ENCODE measurements at regions not wholly inside any gene's neighbourhood (a gene's known extent, or its start where the extent isn't known, plus 50 kb on each side); places are given as distances from the start of the nearest gene placed in this dataset.

DNA sequence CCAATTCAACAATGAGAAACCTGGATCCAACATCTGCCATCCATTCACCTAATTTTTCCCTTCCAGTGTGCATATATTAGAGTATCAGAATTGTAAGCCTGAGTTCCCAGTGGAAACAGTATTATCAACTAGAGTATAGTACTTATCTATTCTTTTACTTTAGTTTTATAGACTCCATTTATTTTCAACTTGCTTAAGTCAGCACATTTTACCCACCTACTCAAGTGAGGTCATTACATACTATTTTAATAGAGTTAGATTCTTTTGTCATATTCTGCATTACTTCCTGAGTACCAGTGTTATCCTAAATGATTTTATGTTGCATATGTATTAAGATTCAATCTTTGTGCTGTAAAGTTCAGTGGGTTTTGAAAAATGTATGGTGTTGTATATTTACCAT lies 1393.3 kb downstream of the MAT2B start:
- DNase-seq: no peak
- Histone ChIP-seq H3K27me3 (no peaks in the 10 kb centered on the region), H3K4me1 (no peaks in the 10 kb centered on the region), H3K36me3 (no peaks in the 10 kb centered on the region), H3K9me3 (no peaks in the 10 kb centered on the region), H3K27ac (no peak overlapping the region), H3K4me3 (no peak overlapping the region)
- in situ Hi-C loops (cut with MboI; ENCODE audit: low pct_ligation_motif_present in 1 of 4, low pct_unique_long_range_greater_than_20kb in 1 of 4, low sequenced_read_pairs in 3 of 4) (no loop called here), intact Hi-C loops (cut with DNase I; ENCODE audit: low total_unique reads) (no loop called here)
- TF ChIP-seq, protein P1, sequence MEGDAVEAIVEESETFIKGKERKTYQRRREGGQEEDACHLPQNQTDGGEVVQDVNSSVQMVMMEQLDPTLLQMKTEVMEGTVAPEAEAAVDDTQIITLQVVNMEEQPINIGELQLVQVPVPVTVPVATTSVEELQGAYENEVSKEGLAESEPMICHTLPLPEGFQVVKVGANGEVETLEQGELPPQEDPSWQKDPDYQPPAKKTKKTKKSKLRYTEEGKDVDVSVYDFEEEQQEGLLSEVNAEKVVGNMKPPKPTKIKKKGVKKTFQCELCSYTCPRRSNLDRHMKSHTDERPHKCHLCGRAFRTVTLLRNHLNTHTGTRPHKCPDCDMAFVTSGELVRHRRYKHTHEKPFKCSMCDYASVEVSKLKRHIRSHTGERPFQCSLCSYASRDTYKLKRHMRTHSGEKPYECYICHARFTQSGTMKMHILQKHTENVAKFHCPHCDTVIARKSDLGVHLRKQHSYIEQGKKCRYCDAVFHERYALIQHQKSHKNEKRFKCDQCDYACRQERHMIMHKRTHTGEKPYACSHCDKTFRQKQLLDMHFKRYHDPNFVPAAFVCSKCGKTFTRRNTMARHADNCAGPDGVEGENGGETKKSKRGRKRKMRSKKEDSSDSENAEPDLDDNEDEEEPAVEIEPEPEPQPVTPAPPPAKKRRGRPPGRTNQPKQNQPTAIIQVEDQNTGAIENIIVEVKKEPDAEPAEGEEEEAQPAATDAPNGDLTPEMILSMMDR (IDR thresholded peaks at IDR 0.05): no peak
- no peak for TF ChIP-seq POLR2AphosphoS5 (IDR thresholded peaks at IDR 0.05)
- no peak for TF ChIP-seq POLR2A (IDR thresholded peaks at IDR 0.05)
- no peak for TF ChIP-seq EP300 (IDR thresholded peaks at IDR 0.05; ENCODE audit: low read depth)

DNA sequence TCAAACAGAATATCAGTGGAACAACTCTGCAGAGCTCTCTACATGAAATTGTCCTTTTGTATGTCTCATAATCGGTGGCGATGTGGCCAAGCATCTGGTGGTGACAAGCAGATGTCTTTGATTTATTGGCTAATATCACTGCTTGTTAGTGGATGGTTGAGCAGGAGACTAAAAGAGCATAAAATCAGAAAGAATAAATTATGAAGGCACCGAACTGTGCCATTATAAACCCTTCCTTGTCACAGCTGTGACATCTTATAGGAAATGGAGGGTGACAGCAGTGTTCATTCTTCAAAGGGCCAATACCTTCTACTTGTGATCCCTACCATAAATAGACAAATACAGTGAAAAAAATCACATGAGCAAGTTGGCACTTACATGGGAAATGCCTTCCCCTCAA lies 1404.3 kb downstream of the MAT2B start:
- H3K27ac ChIP-seq: no peak overlapping the region
- intact Hi-C loops (cut with DNase I; ENCODE audit: low total_unique reads): no loop called here
- no peaks in the 10 kb centered on the region for H3K9me3 ChIP-seq
- WGBS, 2 donors (ENCODE audit: low coverage in 1 of 2): 78 to 80% methylated on average over 3 of the region's 3 CpGs
- TF ChIP-seq POLR2A (IDR thresholded peaks at IDR 0.05) (no peak), POLR2AphosphoS5 (IDR thresholded peaks at IDR 0.05) (no peak), EP300 (IDR thresholded peaks at IDR 0.05; ENCODE audit: low read depth) (no peak)
- TF ChIP-seq, protein P1 (IDR thresholded peaks at IDR 0.05): no peak
- no peaks in the 10 kb centered on the region for H3K36me3 ChIP-seq
- no peaks in the 10 kb centered on the region for H3K27me3 ChIP-seq
- in situ Hi-C loops (cut with MboI; ENCODE audit: low pct_ligation_motif_present in 1 of 4, low pct_unique_long_range_greater_than_20kb in 1 of 4, low sequenced_read_pairs in 3 of 4): no loop called here
- H3K4me1 ChIP-seq: no peaks in the 10 kb centered on the region
- no peak for DNase-seq
- no peak overlapping the region for H3K4me3 ChIP-seq

DNA sequence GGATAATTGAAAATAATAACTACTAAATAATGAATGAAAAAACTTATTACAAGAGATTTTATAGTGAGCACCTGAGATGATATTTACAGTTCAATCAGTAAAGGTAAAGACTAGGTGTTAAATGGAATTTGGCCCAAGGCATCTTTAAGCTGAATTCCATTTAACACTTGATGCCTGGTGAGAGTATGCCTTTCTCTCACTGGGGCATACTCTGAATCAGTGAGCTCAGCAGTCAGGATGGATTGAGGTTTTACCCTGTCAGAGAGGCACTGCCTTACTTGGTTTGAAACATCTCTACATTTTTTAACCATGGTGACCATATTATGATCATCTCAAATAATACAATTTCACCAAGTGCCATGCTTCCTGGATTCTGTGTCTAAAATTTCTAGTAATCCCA lies 1416.3 kb downstream of the MAT2B start:
- Histone ChIP-seq H3K9me3 (peaks cover 4 to 18% of the 10 kb centered on the region in 2 donors), H3K4me3 (no peak overlapping the region), H3K27ac (no peak overlapping the region), H3K4me1 (no peaks in the 10 kb centered on the region), H3K36me3 (no peaks in the 10 kb centered on the region), H3K27me3 (no peaks in the 10 kb centered on the region)
- DNase-seq: no peak
- in situ Hi-C loops (cut with MboI; ENCODE audit: low pct_ligation_motif_present in 1 of 4, low pct_unique_long_range_greater_than_20kb in 1 of 4, low sequenced_read_pairs in 3 of 4) (no loop called here), intact Hi-C loops (cut with DNase I; ENCODE audit: low total_unique reads) (no loop called here)
- TF ChIP-seq, protein P1 (IDR thresholded peaks at IDR 0.05): no peak
- TF ChIP-seq POLR2AphosphoS5 (IDR thresholded peaks at IDR 0.05): no peak
- TF ChIP-seq EP300 (IDR thresholded peaks at IDR 0.05; ENCODE audit: low read depth): no peak
- no peak for TF ChIP-seq POLR2A (IDR thresholded peaks at IDR 0.05)

DNA sequence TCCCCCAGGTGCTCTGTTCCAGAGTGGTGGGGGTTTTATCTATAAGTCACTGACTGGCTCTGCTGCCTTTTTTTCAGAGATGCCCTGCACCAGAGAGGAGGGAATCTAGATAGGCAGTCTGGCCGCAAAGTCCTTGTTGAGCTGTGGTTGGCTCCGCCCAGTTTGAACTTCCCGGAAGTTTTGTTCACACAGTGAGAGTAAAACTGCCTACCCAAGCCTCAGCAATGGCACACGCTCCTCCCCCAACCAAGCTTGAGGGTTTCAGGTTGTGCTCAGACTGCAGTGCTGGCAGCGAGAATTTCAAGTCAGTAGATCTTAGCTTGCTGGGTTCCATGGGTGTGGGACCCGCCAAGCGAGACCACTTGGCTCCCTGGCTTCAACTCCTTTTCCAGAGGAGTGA lies 1428.6 kb downstream of the MAT2B start:
- in situ Hi-C loops (cut with MboI; ENCODE audit: low pct_ligation_motif_present in 1 of 4, low pct_unique_long_range_greater_than_20kb in 1 of 4, low sequenced_read_pairs in 3 of 4): no loop called here
- no peak overlapping the region for H3K4me3 ChIP-seq
- H3K27ac ChIP-seq: no peak overlapping the region
- DNase-seq: no peak
- WGBS, 2 donors (ENCODE audit: low coverage in 1 of 2): 89 to 100% methylated on average over 1 to 7 of the region's 7 CpGs
- TF ChIP-seq POLR2A (IDR thresholded peaks at IDR 0.05) (no peak), EP300 (IDR thresholded peaks at IDR 0.05; ENCODE audit: low read depth) (no peak), POLR2AphosphoS5 (IDR thresholded peaks at IDR 0.05) (no peak)
- TF ChIP-seq, protein P1 (IDR thresholded peaks at IDR 0.05): no peak
- no peaks in the 10 kb centered on the region for H3K36me3 ChIP-seq
- H3K9me3 ChIP-seq: no peaks in the 10 kb centered on the region
- no peaks in the 10 kb centered on the region for H3K27me3 ChIP-seq
- intact Hi-C loops (cut with DNase I; ENCODE audit: low total_unique reads): no loop called here
- no peaks in the 10 kb centered on the region for H3K4me1 ChIP-seq

All from transverse colon (tissue), 4 donors.